ENCODE measurements at regions not wholly inside any gene's neighbourhood (a gene's known extent, or its start where the extent isn't known, plus 50 kb on each side); places are given as distances from the start of the nearest gene placed in this dataset.

DNA sequence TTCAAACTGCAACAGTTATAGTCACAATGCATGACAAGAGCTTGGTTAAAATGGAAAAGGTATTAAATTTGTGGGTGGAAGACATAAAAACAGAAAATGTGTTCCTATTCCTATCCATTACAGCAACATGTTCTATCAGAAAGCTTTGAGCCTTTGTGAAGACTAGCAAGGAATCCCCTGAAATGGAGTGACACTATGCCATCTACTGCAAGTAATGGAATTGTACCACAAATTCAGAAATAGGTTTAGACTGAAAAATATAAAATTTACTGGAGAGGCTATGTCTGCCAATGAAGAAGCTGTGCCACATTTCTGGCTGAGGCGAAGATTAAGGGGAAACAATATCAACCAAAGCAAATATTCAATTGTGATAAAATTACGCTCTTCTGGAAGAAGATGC, 247.9 kb downstream of the ADAM29 start:
- FAIRE-seq (no peak), DNase-seq (ENCODE audit: low read depth) (no peak)
- Mint-ChIP-seq H3K9me3 (ENCODE audit: unreplicated experiment) (no peaks in the 10 kb centered on the region), H3K27me3 (ENCODE audit: low read depth, unreplicated experiment) (no peaks in the 10 kb centered on the region), H3K4me3 (ENCODE audit: unreplicated experiment) (no peak overlapping the region), H3K36me3 (ENCODE audit: low read depth, unreplicated experiment) (no peaks in the 10 kb centered on the region), H3K27ac (ENCODE audit: unreplicated experiment) (no peak overlapping the region), H3K4me1 (ENCODE audit: low read depth, unreplicated experiment) (no peaks in the 10 kb centered on the region)
- H3K9me3 ChIP-seq (ENCODE audit: insufficient read depth, low read depth, low read length): no peaks in the 10 kb centered on the region
- no peaks in the 10 kb centered on the region for H4K20me1 ChIP-seq (ENCODE audit: insufficient read depth, low read length)
- no peak overlapping the region for H3K27ac ChIP-seq (ENCODE audit: low read depth, low read length)
- H3K79me2 ChIP-seq (ENCODE audit: insufficient read depth, low read length): no peaks in the 10 kb centered on the region
- H3K4me2 ChIP-seq (ENCODE audit: low read length): no peak overlapping the region
- H3K9ac ChIP-seq (ENCODE audit: low read length): no peak overlapping the region
- no peak overlapping the region for H3K4me3 ChIP-seq (ENCODE audit: insufficient read depth, low read depth, low read length)
- no peak for TF ChIP-seq EZH2 (IDR thresholded peaks at IDR 0.05; ENCODE audit: insufficient read depth, low read length)
- TF ChIP-seq, protein P1, sequence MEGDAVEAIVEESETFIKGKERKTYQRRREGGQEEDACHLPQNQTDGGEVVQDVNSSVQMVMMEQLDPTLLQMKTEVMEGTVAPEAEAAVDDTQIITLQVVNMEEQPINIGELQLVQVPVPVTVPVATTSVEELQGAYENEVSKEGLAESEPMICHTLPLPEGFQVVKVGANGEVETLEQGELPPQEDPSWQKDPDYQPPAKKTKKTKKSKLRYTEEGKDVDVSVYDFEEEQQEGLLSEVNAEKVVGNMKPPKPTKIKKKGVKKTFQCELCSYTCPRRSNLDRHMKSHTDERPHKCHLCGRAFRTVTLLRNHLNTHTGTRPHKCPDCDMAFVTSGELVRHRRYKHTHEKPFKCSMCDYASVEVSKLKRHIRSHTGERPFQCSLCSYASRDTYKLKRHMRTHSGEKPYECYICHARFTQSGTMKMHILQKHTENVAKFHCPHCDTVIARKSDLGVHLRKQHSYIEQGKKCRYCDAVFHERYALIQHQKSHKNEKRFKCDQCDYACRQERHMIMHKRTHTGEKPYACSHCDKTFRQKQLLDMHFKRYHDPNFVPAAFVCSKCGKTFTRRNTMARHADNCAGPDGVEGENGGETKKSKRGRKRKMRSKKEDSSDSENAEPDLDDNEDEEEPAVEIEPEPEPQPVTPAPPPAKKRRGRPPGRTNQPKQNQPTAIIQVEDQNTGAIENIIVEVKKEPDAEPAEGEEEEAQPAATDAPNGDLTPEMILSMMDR (IDR thresholded peaks at IDR 0.05; ENCODE audit: insufficient read depth, low read depth, low read length): no peak
- H2AFZ ChIP-seq (ENCODE audit: low read depth, low read length): no peak overlapping the region
- no peaks in the 10 kb centered on the region for H3K36me3 ChIP-seq (ENCODE audit: insufficient read depth, low read length)
- H3K4me1 ChIP-seq (ENCODE audit: insufficient read depth, low read length): no peaks in the 10 kb centered on the region
- H3K27me3 ChIP-seq (ENCODE audit: insufficient read depth, low read length): no peaks in the 10 kb centered on the region

DNA sequence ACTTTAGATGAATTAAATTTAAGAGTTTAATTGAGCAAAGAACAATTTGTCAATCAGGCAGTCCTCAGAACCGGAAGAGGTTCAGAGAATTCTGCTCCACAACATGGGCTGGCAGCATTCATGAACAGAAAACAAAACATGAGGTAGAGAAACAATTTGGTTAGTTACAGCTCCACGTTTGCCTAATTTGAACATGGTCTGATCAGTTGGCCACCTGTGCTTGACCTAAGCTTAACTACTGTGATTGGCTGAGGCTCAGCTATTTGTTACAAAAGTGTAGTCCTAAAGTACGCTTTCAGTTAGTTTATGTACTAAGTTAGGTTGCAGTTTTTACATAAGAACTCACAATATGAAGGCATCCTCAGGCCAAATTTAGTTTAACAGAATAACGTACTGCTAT, 258.6 kb downstream of the ADAM29 start:
- Mint-ChIP-seq H3K4me3 (ENCODE audit: unreplicated experiment) (no peak overlapping the region), H3K27me3 (ENCODE audit: low read depth, unreplicated experiment) (no peaks in the 10 kb centered on the region), H3K36me3 (ENCODE audit: low read depth, unreplicated experiment) (no peaks in the 10 kb centered on the region), H3K4me1 (ENCODE audit: low read depth, unreplicated experiment) (no peaks in the 10 kb centered on the region), H3K9me3 (ENCODE audit: unreplicated experiment) (no peaks in the 10 kb centered on the region), H3K27ac (ENCODE audit: unreplicated experiment) (no peak overlapping the region)
- no peak for DNase-seq (ENCODE audit: low read depth)
- Histone ChIP-seq H4K20me1 (ENCODE audit: insufficient read depth, low read length) (no peaks in the 10 kb centered on the region), H3K79me2 (ENCODE audit: insufficient read depth, low read length) (no peaks in the 10 kb centered on the region), H3K36me3 (ENCODE audit: insufficient read depth, low read length) (no peaks in the 10 kb centered on the region), H3K4me3 (ENCODE audit: insufficient read depth, low read depth, low read length) (no peak overlapping the region), H3K4me1 (ENCODE audit: insufficient read depth, low read length) (no peaks in the 10 kb centered on the region), H3K4me2 (ENCODE audit: low read length) (no peak overlapping the region), H3K27me3 (ENCODE audit: insufficient read depth, low read length) (no peaks in the 10 kb centered on the region), H2AFZ (ENCODE audit: low read depth, low read length) (no peak overlapping the region), H3K27ac (ENCODE audit: low read depth, low read length) (no peak overlapping the region), H3K9ac (ENCODE audit: low read length) (no peak overlapping the region), H3K9me3 (ENCODE audit: insufficient read depth, low read depth, low read length) (no peaks in the 10 kb centered on the region)
- no peak for FAIRE-seq
- no peak for TF ChIP-seq EZH2 (IDR thresholded peaks at IDR 0.05; ENCODE audit: insufficient read depth, low read length)
- TF ChIP-seq, protein P1 (IDR thresholded peaks at IDR 0.05; ENCODE audit: insufficient read depth, low read depth, low read length): no peak

DNA sequence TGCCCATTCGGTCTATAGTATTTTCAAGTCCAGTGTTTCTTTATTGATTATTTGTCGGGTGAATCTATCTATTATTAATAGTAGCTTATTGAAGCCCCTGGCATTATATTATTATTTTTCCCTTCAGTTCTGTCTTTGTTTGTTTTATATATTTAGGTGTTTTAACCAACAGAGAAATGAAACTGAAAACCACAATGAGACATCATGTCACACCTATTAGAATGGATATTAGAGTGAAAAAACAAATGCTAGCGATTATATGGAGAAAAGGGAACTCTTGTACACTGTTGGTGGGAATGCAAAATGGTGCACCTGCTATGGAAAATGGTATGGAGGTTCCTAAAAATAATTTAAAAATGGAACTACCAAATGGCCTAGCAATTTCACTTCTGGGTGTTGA, 272.5 kb downstream of the ADAM29 start:
- DNase-seq (ENCODE audit: low read depth) (no peak), FAIRE-seq (no peak)
- Histone ChIP-seq H3K4me2 (ENCODE audit: low read length) (no peak overlapping the region), H3K9me3 (ENCODE audit: insufficient read depth, low read depth, low read length) (no peaks in the 10 kb centered on the region), H3K36me3 (ENCODE audit: insufficient read depth, low read length) (no peaks in the 10 kb centered on the region), H2AFZ (ENCODE audit: low read depth, low read length) (no peak overlapping the region), H3K79me2 (ENCODE audit: insufficient read depth, low read length) (no peaks in the 10 kb centered on the region), H4K20me1 (ENCODE audit: insufficient read depth, low read length) (no peaks in the 10 kb centered on the region), H3K4me1 (ENCODE audit: insufficient read depth, low read length) (no peaks in the 10 kb centered on the region), H3K27me3 (ENCODE audit: insufficient read depth, low read length) (no peaks in the 10 kb centered on the region), H3K9ac (ENCODE audit: low read length) (no peak overlapping the region), H3K4me3 (ENCODE audit: insufficient read depth, low read depth, low read length) (no peak overlapping the region), H3K27ac (ENCODE audit: low read depth, low read length) (no peak overlapping the region)
- no peaks in the 10 kb centered on the region for H3K27me3 Mint-ChIP-seq (ENCODE audit: low read depth, unreplicated experiment)
- peaks cover 1% of the 10 kb centered on the region for H3K9me3 Mint-ChIP-seq (ENCODE audit: unreplicated experiment)
- no peaks in the 10 kb centered on the region for H3K4me1 Mint-ChIP-seq (ENCODE audit: low read depth, unreplicated experiment)
- TF ChIP-seq, protein P1 (IDR thresholded peaks at IDR 0.05; ENCODE audit: insufficient read depth, low read depth, low read length): no peak
- no peaks in the 10 kb centered on the region for H3K36me3 Mint-ChIP-seq (ENCODE audit: low read depth, unreplicated experiment)
- H3K4me3 Mint-ChIP-seq (ENCODE audit: unreplicated experiment): no peak overlapping the region
- no peak overlapping the region for H3K27ac Mint-ChIP-seq (ENCODE audit: unreplicated experiment)
